ENCODE measurements at regions not wholly inside any gene's neighbourhood (a gene's known extent, or its start where the extent isn't known, plus 50 kb on each side); places are given as distances from the start of the nearest gene placed in this dataset.
"Not testable (repeated sequence)": the region's sequence is repeated elsewhere in the genome, so short reads cannot be mapped to it uniquely, and the experiment has no call there.

DNA sequence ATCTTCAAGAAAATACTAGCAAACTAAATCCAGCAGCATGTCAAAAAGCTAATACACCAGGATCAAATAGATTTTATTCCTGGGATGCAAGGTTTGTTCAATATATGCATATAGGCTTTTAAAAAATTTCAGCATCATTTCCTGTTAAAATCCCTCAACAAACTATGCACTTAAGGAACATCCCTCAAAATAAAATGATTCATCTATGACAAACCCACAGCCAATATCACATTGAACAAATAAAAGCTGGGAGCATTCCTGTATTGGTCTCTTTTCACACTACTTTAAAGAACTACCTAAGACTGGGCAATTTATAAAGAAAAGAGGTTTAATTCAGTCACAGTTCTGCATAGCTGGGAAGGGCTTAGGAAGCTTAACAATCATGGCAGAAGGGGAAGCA, 726.7 kb downstream of the GRXCR1 start:
- H3K9me2 ChIP-seq (replicated peaks; ENCODE audit: insufficient read depth, low read length), result no peaks in the 10 kb centered on the region
- no peaks in the 10 kb centered on the region for H4K20me1 ChIP-seq (ENCODE audit: low read depth, low read length)
- TF ChIP-seq, protein P1, sequence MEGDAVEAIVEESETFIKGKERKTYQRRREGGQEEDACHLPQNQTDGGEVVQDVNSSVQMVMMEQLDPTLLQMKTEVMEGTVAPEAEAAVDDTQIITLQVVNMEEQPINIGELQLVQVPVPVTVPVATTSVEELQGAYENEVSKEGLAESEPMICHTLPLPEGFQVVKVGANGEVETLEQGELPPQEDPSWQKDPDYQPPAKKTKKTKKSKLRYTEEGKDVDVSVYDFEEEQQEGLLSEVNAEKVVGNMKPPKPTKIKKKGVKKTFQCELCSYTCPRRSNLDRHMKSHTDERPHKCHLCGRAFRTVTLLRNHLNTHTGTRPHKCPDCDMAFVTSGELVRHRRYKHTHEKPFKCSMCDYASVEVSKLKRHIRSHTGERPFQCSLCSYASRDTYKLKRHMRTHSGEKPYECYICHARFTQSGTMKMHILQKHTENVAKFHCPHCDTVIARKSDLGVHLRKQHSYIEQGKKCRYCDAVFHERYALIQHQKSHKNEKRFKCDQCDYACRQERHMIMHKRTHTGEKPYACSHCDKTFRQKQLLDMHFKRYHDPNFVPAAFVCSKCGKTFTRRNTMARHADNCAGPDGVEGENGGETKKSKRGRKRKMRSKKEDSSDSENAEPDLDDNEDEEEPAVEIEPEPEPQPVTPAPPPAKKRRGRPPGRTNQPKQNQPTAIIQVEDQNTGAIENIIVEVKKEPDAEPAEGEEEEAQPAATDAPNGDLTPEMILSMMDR (IDR thresholded peaks at IDR 0.05; ENCODE audit: insufficient read depth, low read length, poor library complexity, severe bottlenecking), result no peak
- TF ChIP-seq EZH2phosphoT487 (conservative IDR thresholded peaks at IDR 0.05; ENCODE audit: low read length), result no peak
- no peak overlapping the region for H3K4me3 ChIP-seq (ENCODE audit: insufficient read depth, low read length, poor library complexity, severe bottlenecking)
- no peak overlapping the region for H3K4me2 ChIP-seq (ENCODE audit: low read depth, low read length, poor library complexity, severe bottlenecking)
- H3K9ac ChIP-seq (ENCODE audit: low read length), result no peak overlapping the region
- H3K79me2 ChIP-seq (ENCODE audit: insufficient read depth, low read length), result no peaks in the 10 kb centered on the region
- no peaks in the 10 kb centered on the region for H3F3A ChIP-seq (ENCODE audit: insufficient read depth)
- H3K27me3 ChIP-seq (ENCODE audit: low read length), result no peaks in the 10 kb centered on the region
- H3K36me3 ChIP-seq (ENCODE audit: low read length), result no peaks in the 10 kb centered on the region
- H3K27ac ChIP-seq (ENCODE audit: low read depth, low read length), result no peak overlapping the region
- no peak overlapping the region for H2AFZ ChIP-seq (ENCODE audit: low read depth, low read length, severe bottlenecking)
- no peaks in the 10 kb centered on the region for H3K9me3 ChIP-seq (ENCODE audit: insufficient read depth, low read length)

DNA sequence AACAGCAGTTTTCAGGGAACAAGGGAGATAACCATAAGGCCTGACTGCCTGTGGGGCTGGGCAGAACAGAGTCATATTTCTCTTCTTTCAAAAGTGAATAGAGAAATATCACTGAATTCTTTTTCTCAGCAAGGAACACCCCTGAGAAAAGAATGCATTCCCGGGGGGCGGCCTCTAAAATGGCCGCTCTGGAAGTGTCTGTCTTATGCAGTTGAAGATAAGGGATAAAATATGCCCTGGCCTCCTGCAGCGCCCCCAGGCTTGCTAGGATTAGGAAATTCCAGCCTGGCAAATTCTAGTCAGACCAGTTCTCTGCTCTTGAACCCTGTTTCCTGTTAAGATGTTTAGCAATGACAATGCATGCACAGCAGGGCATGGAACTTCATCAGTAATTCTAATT, 745.4 kb downstream of the GRXCR1 start:
- not testable (repeated sequence) for H3K9ac ChIP-seq (ENCODE audit: low read length); H3K4me3 ChIP-seq (ENCODE audit: insufficient read depth, low read length, poor library complexity, severe bottlenecking); H3K9me2 ChIP-seq (replicated peaks; ENCODE audit: insufficient read depth, low read length); H4K20me1 ChIP-seq (ENCODE audit: low read depth, low read length); H3K27me3 ChIP-seq (ENCODE audit: low read length); H2AFZ ChIP-seq (ENCODE audit: low read depth, low read length, severe bottlenecking); H3F3A ChIP-seq (ENCODE audit: insufficient read depth); H3K36me3 ChIP-seq (ENCODE audit: low read length); H3K27ac ChIP-seq (ENCODE audit: low read depth, low read length); H3K4me2 ChIP-seq (ENCODE audit: low read depth, low read length, poor library complexity, severe bottlenecking); H3K9me3 ChIP-seq (ENCODE audit: insufficient read depth, low read length); H3K79me2 ChIP-seq (ENCODE audit: insufficient read depth, low read length)

DNA sequence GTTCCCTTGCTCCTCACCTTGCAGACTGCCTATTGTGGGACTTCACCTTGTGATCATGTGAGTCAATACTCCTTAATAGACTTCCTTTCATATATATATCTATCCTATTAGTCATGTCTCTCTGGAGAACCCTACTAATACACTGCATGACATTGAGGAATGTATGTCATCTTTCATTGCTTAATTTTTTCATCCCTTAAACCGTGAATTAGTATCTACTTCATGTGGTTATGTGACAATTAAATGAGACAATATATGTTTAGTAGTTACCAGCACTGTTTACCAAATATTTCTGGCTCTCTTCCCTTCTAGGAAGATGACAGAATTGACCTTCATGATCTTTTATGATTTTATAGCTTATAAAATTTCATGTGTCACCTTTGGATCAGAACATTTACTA, 759.5 kb downstream of the GRXCR1 start:
- no peak overlapping the region for H3K4me2 ChIP-seq (ENCODE audit: low read depth, low read length, poor library complexity, severe bottlenecking)
- no peaks in the 10 kb centered on the region for H3K9me3 ChIP-seq (ENCODE audit: insufficient read depth, low read length)
- no peaks in the 10 kb centered on the region for H4K20me1 ChIP-seq (ENCODE audit: low read depth, low read length)
- no peaks in the 10 kb centered on the region for H3K27me3 ChIP-seq (ENCODE audit: low read length)
- H3K9me2 ChIP-seq (replicated peaks; ENCODE audit: insufficient read depth, low read length), result no peaks in the 10 kb centered on the region
- no peak overlapping the region for H3K9ac ChIP-seq (ENCODE audit: low read length)
- H3K27ac ChIP-seq (ENCODE audit: low read depth, low read length), result no peak overlapping the region
- no peaks in the 10 kb centered on the region for H3K36me3 ChIP-seq (ENCODE audit: low read length)
- no peaks in the 10 kb centered on the region for H3F3A ChIP-seq (ENCODE audit: insufficient read depth)
- H3K4me3 ChIP-seq (ENCODE audit: insufficient read depth, low read length, poor library complexity, severe bottlenecking), result no peak overlapping the region
- no peak overlapping the region for H2AFZ ChIP-seq (ENCODE audit: low read depth, low read length, severe bottlenecking)
- TF ChIP-seq, protein P1 (IDR thresholded peaks at IDR 0.05; ENCODE audit: insufficient read depth, low read length, poor library complexity, severe bottlenecking), result no peak
- no peak for TF ChIP-seq EZH2phosphoT487 (conservative IDR thresholded peaks at IDR 0.05; ENCODE audit: low read length)
- no peaks in the 10 kb centered on the region for H3K79me2 ChIP-seq (ENCODE audit: insufficient read depth, low read length)

DNA sequence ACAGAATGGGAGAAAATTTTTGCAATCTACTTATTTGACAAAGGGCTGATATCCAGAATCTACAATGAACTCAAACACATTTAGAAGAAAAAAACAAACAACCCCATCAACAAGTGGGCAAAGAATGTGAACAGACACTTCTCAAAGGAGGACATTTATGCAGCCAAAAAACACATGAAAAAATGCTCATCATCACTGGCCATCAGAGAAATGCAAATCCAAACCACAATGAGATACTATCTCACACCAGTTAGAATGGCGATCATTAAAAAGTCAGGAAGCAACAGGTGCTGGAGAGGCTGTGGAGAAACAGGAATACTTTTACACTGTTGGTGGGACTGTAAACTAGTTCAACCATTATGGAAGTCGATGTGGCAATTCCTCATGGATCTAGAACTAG, 767.0 kb downstream of the GRXCR1 start:
- H3K9ac ChIP-seq (ENCODE audit: low read length); H2AFZ ChIP-seq (ENCODE audit: low read depth, low read length, severe bottlenecking); H3K79me2 ChIP-seq (ENCODE audit: insufficient read depth, low read length); H3K27ac ChIP-seq (ENCODE audit: low read depth, low read length); H3K27me3 ChIP-seq (ENCODE audit: low read length); H3K4me2 ChIP-seq (ENCODE audit: low read depth, low read length, poor library complexity, severe bottlenecking); H3F3A ChIP-seq (ENCODE audit: insufficient read depth); H3K4me3 ChIP-seq (ENCODE audit: insufficient read depth, low read length, poor library complexity, severe bottlenecking); H3K36me3 ChIP-seq (ENCODE audit: low read length); H3K9me2 ChIP-seq (replicated peaks; ENCODE audit: insufficient read depth, low read length); H3K9me3 ChIP-seq (ENCODE audit: insufficient read depth, low read length); H4K20me1 ChIP-seq (ENCODE audit: low read depth, low read length): not testable (repeated sequence)

DNA sequence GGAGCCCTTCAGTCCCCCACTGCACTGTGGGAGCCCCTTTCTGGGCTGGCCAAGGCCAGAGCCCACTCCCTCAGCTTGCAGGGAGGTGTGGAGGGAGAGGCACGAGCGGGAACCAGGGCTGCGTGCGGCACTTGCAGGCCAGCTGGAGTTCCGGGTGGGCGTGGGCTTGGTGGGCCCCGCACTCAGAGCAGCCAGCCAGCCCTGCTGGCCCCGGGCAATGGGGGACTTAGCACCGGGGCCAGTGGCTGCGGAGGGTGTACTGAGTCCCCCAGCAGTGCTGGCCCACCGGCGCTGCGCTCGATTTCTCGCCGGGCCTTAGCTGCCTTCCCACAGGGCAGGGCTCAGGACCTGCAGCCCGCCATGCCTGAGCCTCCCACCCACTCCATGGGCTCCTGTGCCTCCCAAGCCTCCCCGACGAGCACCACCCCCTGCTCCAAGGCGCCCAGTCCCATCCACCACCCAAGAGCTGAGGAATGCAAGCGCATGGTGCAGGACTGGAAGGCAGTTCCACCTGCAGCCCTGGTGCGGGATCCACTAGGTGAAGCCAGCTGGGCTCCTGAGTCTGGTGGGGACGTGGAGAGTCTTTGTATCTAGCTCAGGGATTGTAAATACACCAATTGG, 776.2 kb downstream of the KCTD8 start:
- H3K36me3 ChIP-seq (ENCODE audit: low read length); H3K27ac ChIP-seq (ENCODE audit: low read depth, low read length); H3K9me3 ChIP-seq (ENCODE audit: insufficient read depth, low read length); H3K9ac ChIP-seq (ENCODE audit: low read length); H3K79me2 ChIP-seq (ENCODE audit: insufficient read depth, low read length); H4K20me1 ChIP-seq (ENCODE audit: low read depth, low read length); H3K27me3 ChIP-seq (ENCODE audit: low read length); H3F3A ChIP-seq (ENCODE audit: insufficient read depth); H3K4me3 ChIP-seq (ENCODE audit: insufficient read depth, low read length, poor library complexity, severe bottlenecking); H3K4me2 ChIP-seq (ENCODE audit: low read depth, low read length, poor library complexity, severe bottlenecking); H2AFZ ChIP-seq (ENCODE audit: low read depth, low read length, severe bottlenecking); H3K9me2 ChIP-seq (replicated peaks; ENCODE audit: insufficient read depth, low read length): not testable (repeated sequence)

Measured in SU-DHL-6 (cell line).